ENCODE measurements at regions not wholly inside any gene's neighbourhood (a gene's known extent, or its start where the extent isn't known, plus 50 kb on each side); places are given as distances from the start of the nearest gene placed in this dataset.
"Not testable (repeated sequence)": the region's sequence is repeated elsewhere in the genome, so short reads cannot be mapped to it uniquely, and the experiment has no call there.

- no peak for DNase-seq
These were observed 308.8 kb upstream of the TECRL start for GRCh38 chr4:64718091-64718490.

- DNase-seq = no peak
These were observed 306.5 kb upstream of the TECRL start for GRCh38 chr4:64715741-64716140.

- DNase-seq = peak; percentile 10 to 33
These were observed 304.1 kb upstream of the TECRL start for GRCh38 chr4:64713256-64713840.

- DNase-seq = no peak
These were observed 303.3 kb upstream of the TECRL start for GRCh38 chr4:64712590-64712989.

DNA sequence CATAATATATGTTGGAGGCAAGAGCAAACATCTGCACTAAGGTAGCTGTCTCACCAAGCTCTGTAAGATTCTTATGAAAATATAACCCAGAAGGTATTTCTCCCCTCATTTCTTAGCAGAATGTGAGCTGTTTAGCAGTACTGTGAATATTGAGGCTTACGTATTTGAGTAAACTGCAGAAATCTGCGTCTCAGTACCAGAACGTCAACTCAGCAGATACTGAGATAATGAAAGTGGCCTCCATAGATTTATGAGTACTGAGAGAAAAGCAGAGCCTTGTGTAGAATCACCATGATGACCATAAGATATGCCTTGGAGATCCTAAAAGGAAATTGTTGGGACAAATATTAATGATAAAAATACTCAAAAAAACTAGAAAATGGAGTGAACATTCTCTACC lies 296.7 kb upstream of the TECRL start:
- no peak for DNase-seq

- DNase-seq = no peak
These were observed 288.9 kb upstream of the TECRL start for GRCh38 chr4:64698171-64698570.

GRCh38 chr4:64682946-64683345 lies 273.7 kb upstream of the TECRL start:
- no peak for DNase-seq

GRCh38 chr4:64682481-64682880 lies 273.2 kb upstream of the TECRL start:
- DNase-seq = no peak

DNA sequence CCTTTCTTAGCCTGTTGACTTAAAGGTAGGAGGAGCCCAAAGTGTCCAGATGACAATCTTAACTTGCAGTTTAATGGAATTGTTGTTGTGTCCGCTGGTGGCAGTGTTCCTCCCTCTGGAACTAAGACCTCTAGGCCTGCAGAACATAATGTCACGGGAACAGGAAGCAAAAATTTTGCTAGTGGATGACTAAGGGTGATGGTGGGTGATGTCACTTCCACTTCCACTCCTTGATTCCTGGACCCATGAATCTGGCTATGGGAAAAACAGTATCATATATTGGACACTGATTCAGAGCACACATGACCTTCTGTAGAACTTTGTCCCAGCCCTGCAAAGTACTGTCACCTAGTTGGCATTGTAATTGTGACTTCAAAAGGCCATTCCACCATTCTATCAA lies 263.9 kb upstream of the TECRL start:
- not testable (repeated sequence) for DNase-seq

DNA sequence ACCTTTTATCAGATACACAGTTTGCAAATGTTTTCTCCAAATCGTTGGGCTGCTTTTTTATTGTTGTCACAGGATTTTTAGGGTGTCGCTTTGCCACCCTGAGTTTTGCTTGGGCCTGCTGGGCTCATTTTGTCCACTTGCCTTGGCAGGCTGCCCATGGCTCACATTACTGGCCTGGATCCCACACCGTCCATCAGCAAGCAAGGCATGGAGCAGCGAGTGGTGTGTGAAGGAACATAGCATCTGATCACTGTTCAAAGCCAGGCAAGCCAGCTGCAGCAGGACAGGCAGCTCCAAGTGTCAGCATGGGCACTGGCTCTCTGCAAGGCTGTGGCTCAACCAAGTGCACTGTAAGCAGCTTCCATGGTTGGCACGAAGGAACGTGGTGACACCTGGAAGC lies 261.4 kb upstream of the TECRL start:
- no peak for DNase-seq

GRCh38 chr4:64643841-64644240 lies 234.6 kb upstream of the TECRL start:
- no peak for DNase-seq

- no peak for DNase-seq
These were observed 233.7 kb upstream of the TECRL start for GRCh38 chr4:64642936-64643335.

- not testable (repeated sequence) for DNase-seq
These were observed 231.2 kb upstream of the TECRL start for GRCh38 chr4:64640402-64640801.

GRCh38 chr4:64625438-64625837 lies 216.2 kb upstream of the TECRL start:
- no peak for DNase-seq

DNA sequence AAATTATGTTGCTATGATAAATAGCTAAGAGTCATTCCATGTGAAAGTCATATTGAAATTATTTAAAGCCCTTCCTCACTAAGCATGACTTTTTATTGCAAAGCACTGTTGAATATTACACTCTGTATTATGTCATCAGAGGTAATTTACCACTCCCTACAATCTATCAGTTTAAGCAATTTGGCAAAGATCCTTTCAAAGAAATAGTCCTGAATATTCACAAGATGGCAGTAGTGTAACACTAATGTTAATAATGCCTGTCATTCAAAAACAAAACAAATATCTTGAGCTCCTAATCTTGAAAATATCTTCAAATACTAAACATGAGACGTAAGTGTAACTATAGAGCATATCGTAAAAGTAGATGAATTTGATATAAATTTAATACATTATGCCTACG lies 208.6 kb upstream of the TECRL start:
- DNase-seq = peak in 1 of 2 experiments; percentile 16

- DNase-seq = no peak
These were observed 205.0 kb upstream of the TECRL start for GRCh38 chr4:64614276-64614675.

DNA sequence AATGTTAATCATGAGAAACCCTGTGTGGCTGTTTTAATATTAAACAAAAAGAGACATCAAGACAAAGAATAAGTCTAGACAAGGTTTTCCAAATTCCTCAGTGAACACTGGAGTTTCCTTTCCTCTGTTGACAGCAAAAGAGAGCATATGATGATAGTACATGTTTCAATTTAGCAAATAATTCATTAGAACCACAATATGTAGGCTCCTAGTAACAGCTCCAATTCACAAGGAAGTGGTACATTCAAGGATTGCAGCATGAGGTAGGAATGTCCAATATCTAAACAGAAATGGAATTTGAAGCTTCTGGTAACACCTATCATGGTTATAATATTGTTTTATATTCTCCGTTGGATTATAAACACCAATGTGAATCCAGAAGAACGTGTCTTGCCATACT lies 203.8 kb upstream of the TECRL start:
- no peak for DNase-seq

- no peak for DNase-seq
These were observed 188.8 kb upstream of the TECRL start for GRCh38 chr4:64598066-64598465.

DNA sequence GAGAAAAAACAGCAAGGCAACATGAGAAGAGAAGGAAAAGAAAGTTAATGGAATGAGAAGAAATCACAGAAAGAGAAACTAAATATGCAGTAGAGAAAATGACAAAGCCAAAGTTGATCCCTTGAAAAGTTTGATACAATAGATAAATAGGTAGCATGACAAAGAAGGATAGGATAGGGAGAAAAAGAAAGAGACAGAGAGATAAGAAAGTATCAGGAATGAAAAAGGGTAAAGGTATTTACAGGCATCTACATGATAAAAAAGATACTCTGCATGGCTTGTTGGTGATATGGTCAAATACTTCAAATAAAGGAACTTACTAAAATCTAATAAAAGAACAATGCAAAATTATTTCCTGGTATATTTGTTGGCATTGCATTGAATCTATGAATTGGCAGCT lies 185.5 kb upstream of the TECRL start:
- DNase-seq = no peak

DNA sequence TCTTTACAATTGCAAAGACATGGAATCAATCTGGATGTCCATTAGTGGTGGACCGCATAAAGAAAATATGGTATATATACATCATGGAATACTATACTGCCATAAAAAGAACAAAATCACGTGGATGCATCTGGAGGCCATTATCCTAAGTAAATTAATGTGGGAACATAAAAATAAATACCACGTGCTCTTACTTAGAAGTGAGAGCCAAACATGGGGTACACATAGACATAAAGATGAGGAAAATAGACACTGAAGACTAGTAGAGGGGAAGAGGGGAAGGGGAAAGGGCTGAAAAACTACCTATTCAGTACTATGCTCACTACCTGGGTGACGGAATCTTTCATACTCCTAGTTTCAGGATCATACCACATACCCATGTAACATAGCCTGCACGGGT lies 179.3 kb upstream of the TECRL start:
- no peak for DNase-seq

GRCh38 chr4:64584981-64585557 lies 175.8 kb upstream of the TECRL start:
- peak in 1 of 2 experiments; percentile 41 for DNase-seq

DNA sequence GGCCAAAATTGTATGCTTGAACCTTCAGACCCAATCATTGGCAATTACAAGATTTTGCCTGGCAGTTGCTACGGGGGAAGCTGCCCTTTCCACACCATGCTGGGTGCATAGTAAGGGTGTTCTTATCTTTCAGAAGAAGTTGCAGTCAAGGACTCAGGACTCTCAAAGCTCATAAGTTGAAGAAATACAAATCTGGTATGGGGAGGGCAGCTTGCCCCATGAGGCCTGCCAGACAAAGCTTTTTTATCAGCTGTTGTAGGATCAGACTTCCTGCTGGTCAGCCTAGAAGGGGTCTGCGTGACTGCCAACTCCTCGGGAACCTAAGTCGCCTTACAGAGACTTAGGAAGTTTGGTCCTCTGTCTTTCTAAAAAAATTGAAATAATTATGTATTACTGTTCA lies 174.9 kb upstream of the TECRL start:
- no peak for DNase-seq

DNA sequence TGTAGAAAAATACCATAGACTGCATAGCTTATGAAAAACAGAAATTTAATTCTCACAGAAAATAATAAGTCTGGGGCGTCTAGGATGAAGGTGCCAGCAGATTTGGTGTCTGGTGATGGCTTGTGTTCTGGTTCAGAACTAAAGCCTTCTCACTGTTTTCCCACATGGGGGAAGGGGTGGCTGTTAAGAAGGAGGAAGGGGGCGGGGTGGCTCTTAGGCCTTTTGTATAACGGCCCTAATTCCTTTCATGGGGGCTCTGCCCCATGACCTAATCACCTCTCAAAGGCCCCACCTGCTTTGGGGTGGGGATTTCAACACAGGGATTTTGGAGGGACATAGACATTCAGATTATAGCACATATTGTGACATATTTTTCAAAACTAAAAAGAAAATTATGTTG lies 173.2 kb upstream of the TECRL start:
- DNase-seq = no peak

- no peak for DNase-seq
These were observed 172.2 kb upstream of the TECRL start for GRCh38 chr4:64581422-64581821.

DNA sequence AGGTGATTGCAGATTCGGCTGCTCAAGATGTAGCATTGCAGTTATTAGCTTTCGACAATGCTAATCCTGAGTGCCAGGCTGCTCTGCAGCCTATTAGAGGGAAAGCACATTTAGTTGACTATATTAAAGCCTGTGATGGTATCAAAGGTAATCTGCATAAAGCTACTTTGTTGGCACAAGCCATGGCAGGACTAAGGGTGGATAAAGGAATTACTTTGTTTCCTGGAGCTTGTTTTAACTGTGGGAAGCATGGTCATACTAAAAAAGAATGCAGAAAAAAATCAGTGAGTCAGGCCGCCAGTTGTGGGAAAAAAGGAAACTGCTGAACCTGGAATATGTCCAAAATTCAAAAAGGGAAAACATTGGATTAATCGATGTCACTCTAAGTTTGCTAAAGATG lies 154.9 kb upstream of the TECRL start:
- no peak for DNase-seq

All from SW 1271 (cell line).